ENCODE measurements at regions not wholly inside any gene's neighbourhood (a gene's known extent, or its start where the extent isn't known, plus 50 kb on each side); places are given as distances from the start of the nearest gene placed in this dataset.

DNA sequence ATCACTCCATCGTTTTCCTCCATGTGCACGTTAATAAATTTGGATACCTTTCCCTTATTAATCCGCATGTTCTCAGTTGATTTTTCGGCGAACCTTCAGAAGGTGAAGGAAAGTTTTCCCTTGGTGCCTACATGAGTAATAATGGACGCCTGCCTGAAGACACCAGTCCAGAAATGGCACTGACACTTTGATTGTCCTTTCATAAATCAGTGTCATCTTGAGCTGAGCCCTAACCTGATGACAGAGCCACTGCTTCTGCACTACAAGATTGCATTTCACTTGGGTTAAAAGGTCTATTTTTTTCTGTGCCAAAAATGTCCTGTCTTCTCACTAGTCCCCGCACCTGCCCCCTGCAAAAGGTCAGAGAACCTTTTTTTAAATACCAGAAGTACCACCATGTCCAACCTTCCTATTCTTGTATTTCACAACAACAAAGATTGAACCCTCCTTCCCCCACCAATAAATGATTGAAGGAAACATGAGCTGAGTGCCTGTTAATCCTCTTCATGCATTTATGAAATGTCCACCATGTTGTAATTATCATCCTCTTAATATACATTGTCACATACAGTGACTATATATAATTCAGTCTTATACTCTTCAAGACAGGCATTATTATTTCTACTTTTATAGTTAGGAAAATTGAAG lies 219.9 kb upstream of the UBASH3B start:
- Histone ChIP-seq H3K36me3 (ENCODE audit: control insufficient read depth, insufficient read depth, low read length) (no peaks in the 10 kb centered on the region), H3K27ac (ENCODE audit: low read length) (no peak overlapping the region), H3K27me3 (ENCODE audit: control insufficient read depth, insufficient read depth, low read length) (peaks cover 3% of the 10 kb centered on the region), H3K4me3 (ENCODE audit: low read length) (no peak overlapping the region), H3K4me1 (ENCODE audit: control insufficient read depth, insufficient read depth, low read length) (no peaks in the 10 kb centered on the region), H3K9me3 (ENCODE audit: control insufficient read depth, insufficient read depth, low read length) (no peaks in the 10 kb centered on the region)
- 85% methylated on average over 7 of the region's 7 CpGs for WGBS (ENCODE audit: insufficient coverage)
- H3K36me3 Mint-ChIP-seq = no peaks in the 10 kb centered on the region
- ATAC-seq = no peak
- intact Hi-C loops (cut with micrococcal nuclease) = no loop called here
- peaks cover 0 to 5% of the 10 kb centered on the region in 2 donors for H3K4me1 Mint-ChIP-seq
- DNase-seq = no peak
- H3K4me3 Mint-ChIP-seq = no peak overlapping the region
- peaks cover 15 to 24% of the 10 kb centered on the region in 2 donors for H3K27me3 Mint-ChIP-seq (ENCODE audit: low read depth in 2 of 2)
- TF ChIP-seq, protein P1, sequence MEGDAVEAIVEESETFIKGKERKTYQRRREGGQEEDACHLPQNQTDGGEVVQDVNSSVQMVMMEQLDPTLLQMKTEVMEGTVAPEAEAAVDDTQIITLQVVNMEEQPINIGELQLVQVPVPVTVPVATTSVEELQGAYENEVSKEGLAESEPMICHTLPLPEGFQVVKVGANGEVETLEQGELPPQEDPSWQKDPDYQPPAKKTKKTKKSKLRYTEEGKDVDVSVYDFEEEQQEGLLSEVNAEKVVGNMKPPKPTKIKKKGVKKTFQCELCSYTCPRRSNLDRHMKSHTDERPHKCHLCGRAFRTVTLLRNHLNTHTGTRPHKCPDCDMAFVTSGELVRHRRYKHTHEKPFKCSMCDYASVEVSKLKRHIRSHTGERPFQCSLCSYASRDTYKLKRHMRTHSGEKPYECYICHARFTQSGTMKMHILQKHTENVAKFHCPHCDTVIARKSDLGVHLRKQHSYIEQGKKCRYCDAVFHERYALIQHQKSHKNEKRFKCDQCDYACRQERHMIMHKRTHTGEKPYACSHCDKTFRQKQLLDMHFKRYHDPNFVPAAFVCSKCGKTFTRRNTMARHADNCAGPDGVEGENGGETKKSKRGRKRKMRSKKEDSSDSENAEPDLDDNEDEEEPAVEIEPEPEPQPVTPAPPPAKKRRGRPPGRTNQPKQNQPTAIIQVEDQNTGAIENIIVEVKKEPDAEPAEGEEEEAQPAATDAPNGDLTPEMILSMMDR (IDR thresholded peaks at IDR 0.05) = no peak
- no peaks in the 10 kb centered on the region for H3K9me3 Mint-ChIP-seq
- H3K27ac Mint-ChIP-seq = no peak overlapping the region

GRCh38 chr11:122434786-122435185 lies 220.7 kb upstream of the UBASH3B start:
- Mint-ChIP-seq H3K4me3 (no peak overlapping the region), H3K4me1 (no peaks in the 10 kb centered on the region), H3K36me3 (no peaks in the 10 kb centered on the region), H3K27ac (no peak overlapping the region), H3K27me3 (ENCODE audit: low read depth in 2 of 2) (peaks cover 9 to 15% of the 10 kb centered on the region in 2 donors), H3K9me3 (no peaks in the 10 kb centered on the region)
- H3K4me3 ChIP-seq (ENCODE audit: low read length) = no peak overlapping the region
- H3K27me3 ChIP-seq (ENCODE audit: control insufficient read depth, insufficient read depth, low read length) = no peaks in the 10 kb centered on the region
- H3K36me3 ChIP-seq (ENCODE audit: control insufficient read depth, insufficient read depth, low read length) = no peaks in the 10 kb centered on the region
- TF ChIP-seq, protein P1 (IDR thresholded peaks at IDR 0.05) = no peak
- H3K9me3 ChIP-seq (ENCODE audit: control insufficient read depth, insufficient read depth, low read length) = no peaks in the 10 kb centered on the region
- H3K4me1 ChIP-seq (ENCODE audit: control insufficient read depth, insufficient read depth, low read length) = no peaks in the 10 kb centered on the region
- DNase-seq (no peak), ATAC-seq (no peak)
- WGBS (ENCODE audit: insufficient coverage) = 0% methylated on average over 1 of the region's 1 CpG
- intact Hi-C loops (cut with micrococcal nuclease) = no loop called here
- no peak overlapping the region for H3K27ac ChIP-seq (ENCODE audit: low read length)

GRCh38 chr11:122430490-122430889 lies 225.0 kb upstream of the UBASH3B start:
- DNase-seq (no peak), ATAC-seq (no peak)
- peaks cover 5 to 8% of the 10 kb centered on the region in 2 donors for H3K27me3 Mint-ChIP-seq (ENCODE audit: low read depth in 2 of 2)
- no peaks in the 10 kb centered on the region for H3K36me3 Mint-ChIP-seq
- H3K4me1 Mint-ChIP-seq = no peaks in the 10 kb centered on the region
- TF ChIP-seq, protein P1 (IDR thresholded peaks at IDR 0.05) = no peak
- no peaks in the 10 kb centered on the region for H3K9me3 Mint-ChIP-seq
- Histone ChIP-seq H3K4me3 (ENCODE audit: low read length) (no peak overlapping the region), H3K36me3 (ENCODE audit: control insufficient read depth, insufficient read depth, low read length) (no peaks in the 10 kb centered on the region), H3K4me1 (ENCODE audit: control insufficient read depth, insufficient read depth, low read length) (no peaks in the 10 kb centered on the region), H3K27me3 (ENCODE audit: control insufficient read depth, insufficient read depth, low read length) (no peaks in the 10 kb centered on the region), H3K27ac (ENCODE audit: low read length) (no peak overlapping the region), H3K9me3 (ENCODE audit: control insufficient read depth, insufficient read depth, low read length) (no peaks in the 10 kb centered on the region)
- no peak overlapping the region for H3K4me3 Mint-ChIP-seq
- WGBS (ENCODE audit: insufficient coverage) = 93% methylated on average over 4 of the region's 4 CpGs
- H3K27ac Mint-ChIP-seq = no peak overlapping the region
- intact Hi-C loops (cut with micrococcal nuclease) = no loop called here

GRCh38 chr11:122426073-122426472 lies 229.4 kb upstream of the UBASH3B start:
- H3K4me1 Mint-ChIP-seq = no peaks in the 10 kb centered on the region
- TF ChIP-seq, protein P1 (IDR thresholded peaks at IDR 0.05) = no peak
- DNase-seq (no peak), ATAC-seq (no peak)
- no peak overlapping the region for H3K27ac ChIP-seq (ENCODE audit: low read length)
- no peak overlapping the region for H3K4me3 ChIP-seq (ENCODE audit: low read length)
- no peak overlapping the region for H3K4me3 Mint-ChIP-seq
- no peaks in the 10 kb centered on the region for H3K9me3 ChIP-seq (ENCODE audit: control insufficient read depth, insufficient read depth, low read length)
- no peak overlapping the region for H3K27ac Mint-ChIP-seq
- H3K9me3 Mint-ChIP-seq = no peaks in the 10 kb centered on the region
- H3K4me1 ChIP-seq (ENCODE audit: control insufficient read depth, insufficient read depth, low read length) = no peaks in the 10 kb centered on the region
- H3K36me3 ChIP-seq (ENCODE audit: control insufficient read depth, insufficient read depth, low read length) = no peaks in the 10 kb centered on the region
- 100% methylated on average over 1 of the region's 2 CpGs for WGBS (ENCODE audit: insufficient coverage)
- H3K27me3 Mint-ChIP-seq (ENCODE audit: low read depth in 2 of 2) = peaks cover 7 to 12% of the 10 kb centered on the region in 2 donors
- no peaks in the 10 kb centered on the region for H3K36me3 Mint-ChIP-seq
- intact Hi-C loops (cut with micrococcal nuclease) = no loop called here
- no peaks in the 10 kb centered on the region for H3K27me3 ChIP-seq (ENCODE audit: control insufficient read depth, insufficient read depth, low read length)

Measured in natural killer cell (primary cell).